GM12874 (cell line): ENCODE measurements at regions not wholly inside any gene's neighbourhood (a gene's known extent, or its start where the extent isn't known, plus 50 kb on each side); places are given as distances from the start of the nearest gene placed in this dataset.

Source experiments
- TF ChIP-seq, protein P1 (sequence below): IDR thresholded peaks from 2 replicates; pipeline ENCODE4 v1.5.1; 2011; ENCODE audit warnings: low read depth, mild to moderate bottlenecking, control low read depth, low read length, moderate library complexity; ENCODE audit not compliant: insufficient read depth

- TF ChIP-seq, protein P1, sequence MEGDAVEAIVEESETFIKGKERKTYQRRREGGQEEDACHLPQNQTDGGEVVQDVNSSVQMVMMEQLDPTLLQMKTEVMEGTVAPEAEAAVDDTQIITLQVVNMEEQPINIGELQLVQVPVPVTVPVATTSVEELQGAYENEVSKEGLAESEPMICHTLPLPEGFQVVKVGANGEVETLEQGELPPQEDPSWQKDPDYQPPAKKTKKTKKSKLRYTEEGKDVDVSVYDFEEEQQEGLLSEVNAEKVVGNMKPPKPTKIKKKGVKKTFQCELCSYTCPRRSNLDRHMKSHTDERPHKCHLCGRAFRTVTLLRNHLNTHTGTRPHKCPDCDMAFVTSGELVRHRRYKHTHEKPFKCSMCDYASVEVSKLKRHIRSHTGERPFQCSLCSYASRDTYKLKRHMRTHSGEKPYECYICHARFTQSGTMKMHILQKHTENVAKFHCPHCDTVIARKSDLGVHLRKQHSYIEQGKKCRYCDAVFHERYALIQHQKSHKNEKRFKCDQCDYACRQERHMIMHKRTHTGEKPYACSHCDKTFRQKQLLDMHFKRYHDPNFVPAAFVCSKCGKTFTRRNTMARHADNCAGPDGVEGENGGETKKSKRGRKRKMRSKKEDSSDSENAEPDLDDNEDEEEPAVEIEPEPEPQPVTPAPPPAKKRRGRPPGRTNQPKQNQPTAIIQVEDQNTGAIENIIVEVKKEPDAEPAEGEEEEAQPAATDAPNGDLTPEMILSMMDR: no peak
Observed at GRCh38 chr22:23446796-23447350, 133.2 kb downstream of the IGLL1 start.

- TF ChIP-seq, protein P1: no peak
Observed at GRCh38 chr22:23438216-23438615, 141.9 kb downstream of the IGLL1 start.

- TF ChIP-seq, protein P1: no peak
Observed at GRCh38 chr22:23437779-23438178, 142.3 kb downstream of the IGLL1 start.

DNA sequence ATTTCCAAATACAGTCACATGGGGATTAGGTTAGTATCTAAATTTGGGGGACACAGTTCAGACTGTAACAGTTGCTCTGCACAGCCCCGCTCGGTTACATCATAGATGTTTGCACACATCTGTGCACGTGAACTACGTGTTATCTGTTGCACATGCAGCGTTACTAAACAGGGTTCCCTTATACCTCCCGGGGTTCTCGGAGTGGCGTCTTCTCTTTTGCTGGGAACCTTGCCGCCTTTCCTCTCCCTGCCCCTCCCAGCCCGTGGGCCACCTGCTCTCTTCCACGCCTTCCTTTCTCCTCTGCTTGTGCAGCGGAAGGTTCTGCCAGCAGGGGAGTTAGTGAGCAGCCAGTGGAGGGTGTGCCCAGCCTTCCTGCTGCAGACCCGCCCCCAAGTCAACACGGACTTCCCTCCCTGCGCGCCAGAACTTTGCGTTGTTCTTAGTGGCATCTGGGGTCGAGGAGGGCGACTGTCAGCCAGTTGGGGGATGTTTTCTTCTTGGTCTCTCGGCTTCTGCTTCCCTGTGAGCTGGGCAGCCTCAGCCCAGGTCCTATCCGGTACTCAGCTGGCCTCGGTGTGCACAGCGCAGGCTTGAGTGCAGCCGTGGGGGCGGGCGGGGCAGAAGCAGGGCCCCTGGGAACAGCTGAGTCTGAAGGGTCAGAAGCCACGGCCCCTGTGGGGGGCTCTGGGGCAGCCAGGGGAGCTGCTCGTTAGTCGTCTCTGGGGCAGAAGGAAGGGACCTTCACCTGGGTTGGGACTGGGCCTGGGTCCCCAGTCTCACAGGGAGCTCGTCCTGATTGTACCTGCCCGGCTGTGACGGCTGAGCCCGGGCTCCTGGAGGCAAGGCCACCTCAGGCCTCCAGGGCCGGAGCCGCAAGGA lies 146.7 kb downstream of the IGLL1 start:
- TF ChIP-seq, protein P1: peak; percentile 35; the same call in 1 of the 2 replicates

DNA sequence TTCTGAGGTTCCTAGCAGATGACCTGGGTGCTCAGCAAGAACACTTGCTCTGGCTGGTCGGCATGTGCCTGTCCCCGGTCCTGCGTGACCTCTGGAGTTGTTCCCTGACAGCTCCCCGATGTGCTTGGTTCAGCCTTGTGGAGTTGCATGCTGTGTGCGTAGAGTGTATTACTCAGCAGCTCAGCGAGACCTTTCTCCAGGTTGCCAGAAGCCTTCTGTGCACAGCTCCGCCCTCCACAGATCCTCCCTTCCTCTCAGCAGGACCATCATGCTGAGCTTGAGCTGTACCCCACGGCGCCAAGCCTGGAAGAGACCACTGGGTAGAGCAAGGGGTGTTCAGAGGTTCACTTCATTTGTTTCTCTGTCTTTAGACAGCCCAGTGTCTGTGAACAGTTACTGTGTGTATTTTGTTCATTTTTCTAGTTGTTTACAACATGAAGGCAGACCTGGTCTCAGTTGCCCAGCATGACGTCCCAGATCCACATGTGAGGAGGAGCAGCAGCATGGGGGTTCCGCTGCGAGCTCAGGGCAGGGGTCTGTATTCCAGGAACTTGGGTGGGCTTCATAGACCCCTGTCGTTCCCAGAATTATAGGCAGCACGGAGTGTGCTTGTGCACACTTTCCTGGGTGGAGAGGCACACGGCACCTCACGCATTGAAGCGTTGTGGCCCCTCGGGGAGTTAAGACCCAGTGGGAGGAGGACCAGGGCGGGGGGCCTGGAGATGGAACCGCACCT lies 148.6 kb downstream of the IGLL1 start:
- TF ChIP-seq, protein P1: no peak

DNA sequence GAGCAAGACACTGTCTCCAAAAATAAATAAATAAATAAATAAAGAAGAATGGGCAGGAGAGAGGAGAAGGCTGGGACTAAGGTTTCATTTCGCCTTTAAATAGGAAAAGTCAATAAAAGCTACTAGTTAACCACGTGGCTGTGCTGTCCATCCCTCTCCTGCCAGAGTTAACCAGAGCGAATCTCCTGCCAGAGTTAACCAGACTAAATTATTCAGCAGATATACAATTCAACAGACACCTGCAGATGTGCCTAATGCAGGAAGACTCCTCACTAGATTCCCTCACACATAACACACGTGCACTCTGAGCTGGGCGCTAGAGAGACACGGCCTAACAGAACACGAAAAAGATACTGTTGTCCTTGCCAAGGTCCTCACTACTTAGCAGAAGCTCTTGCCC lies 156.1 kb downstream of the IGLL1 start:
- TF ChIP-seq, protein P1: no peak

- TF ChIP-seq, protein P1: no peak
Observed at GRCh38 chr22:23419931-23420330, 160.2 kb downstream of the IGLL1 start.
